ENCODE measurements at regions not wholly inside any gene's neighbourhood (a gene's known extent, or its start where the extent isn't known, plus 50 kb on each side); places are given as distances from the start of the nearest gene placed in this dataset.

DNA sequence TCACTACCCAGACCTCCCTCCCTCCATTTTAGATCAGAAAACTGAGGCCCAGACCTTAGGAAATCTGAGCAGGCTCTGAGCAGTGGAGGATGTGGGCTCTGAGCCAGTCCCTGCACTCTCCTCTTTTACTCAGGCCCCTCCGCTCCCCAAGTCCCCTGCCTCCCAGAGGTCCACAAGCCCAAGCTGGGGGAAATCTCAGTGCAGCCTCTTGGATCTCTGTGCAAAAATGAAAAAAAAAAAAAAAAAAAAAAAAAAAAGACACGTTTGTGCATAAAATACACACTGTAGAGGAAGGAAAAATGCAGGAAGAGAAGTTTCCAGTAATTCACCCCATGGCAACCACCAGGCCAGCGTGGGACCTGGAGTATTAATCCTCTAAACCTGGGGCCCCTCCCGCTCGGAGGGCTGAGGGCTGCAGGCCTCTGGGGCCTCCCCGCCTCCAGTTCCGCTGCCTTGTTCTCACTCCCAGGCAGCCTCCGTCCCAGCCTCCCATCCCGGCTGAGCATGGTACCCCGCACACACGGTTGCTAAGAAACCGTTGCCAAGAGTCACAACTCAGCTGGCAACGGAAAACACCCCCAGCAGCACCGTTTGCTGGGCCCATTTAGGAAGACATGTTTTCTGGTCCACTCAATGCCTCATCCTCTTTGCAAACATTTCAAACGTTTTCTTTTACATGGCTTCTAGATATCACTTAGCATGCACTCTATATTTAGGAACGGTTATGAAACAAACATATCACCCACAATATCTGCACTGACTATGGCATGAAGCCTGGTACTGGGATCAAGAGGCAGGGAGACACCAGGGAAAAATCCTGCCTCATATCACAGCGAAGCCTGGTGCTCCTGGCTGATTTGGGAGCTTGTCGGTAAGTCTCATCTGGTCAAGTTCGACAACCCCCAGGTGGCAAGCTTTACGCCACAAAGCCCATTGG is 227.5 kb downstream of the CTTN start:
- DNase-seq (ENCODE audit: low read depth, low spot score) = no peak

DNA sequence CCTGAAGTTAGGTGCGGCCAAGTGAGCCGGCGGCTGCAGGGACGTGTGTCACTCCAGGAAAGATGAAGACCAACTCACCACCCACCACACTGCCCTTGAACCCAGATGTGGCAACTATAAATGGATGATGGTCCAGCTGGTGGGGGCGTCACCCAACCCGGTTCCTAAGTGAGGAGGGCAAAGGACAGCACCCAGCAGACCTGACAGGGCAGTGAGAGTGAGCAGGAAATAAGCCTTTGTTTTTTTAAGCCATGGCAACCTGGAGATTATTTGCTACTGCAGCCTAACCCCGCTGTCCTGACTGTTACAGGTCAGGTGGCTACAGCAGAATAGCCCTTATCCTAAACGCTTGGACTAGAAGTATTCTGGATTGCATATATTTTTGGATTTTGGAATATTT is 228.9 kb downstream of the CTTN start:
- DNase-seq (ENCODE audit: low read depth, low spot score) = no peak

DNA sequence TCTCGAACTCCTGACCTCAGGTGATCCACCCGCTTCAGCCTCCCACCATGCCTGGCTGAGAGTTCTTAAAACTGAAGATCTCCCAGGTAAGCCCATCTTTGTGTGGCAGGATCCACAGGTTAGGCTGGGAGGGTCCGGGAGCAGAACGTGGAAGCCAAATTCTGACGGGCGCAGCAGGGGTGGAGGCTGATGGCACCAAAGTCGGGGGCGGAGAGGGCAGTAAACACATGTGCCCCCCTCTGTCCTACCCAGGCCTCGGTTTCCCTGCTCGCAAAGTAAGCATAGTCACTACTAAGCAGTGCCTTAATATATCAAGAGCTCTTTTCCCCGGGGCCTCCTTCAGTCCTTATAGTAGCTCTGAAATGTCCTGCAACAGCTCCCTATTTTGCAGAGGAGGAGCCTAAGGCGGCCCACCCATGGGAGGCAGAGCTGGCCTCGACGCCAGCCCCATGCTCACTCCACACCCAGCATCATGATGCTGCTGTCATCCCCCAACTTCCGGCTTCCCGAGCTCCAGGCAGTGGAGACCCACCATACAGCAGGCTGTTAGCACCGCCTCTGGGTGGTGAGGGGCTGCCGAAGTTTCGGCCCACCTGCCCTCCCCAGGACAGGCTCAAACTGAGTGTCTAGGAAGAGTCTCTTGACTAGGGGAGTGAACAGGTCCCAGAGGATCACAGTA is 230.0 kb downstream of the CTTN start:
- no peak for DNase-seq (ENCODE audit: low read depth, low spot score)

GRCh38 chr11:70628855-70629844 is 230.8 kb downstream of the CTTN start:
- no peak for DNase-seq (ENCODE audit: low read depth, low spot score)

GRCh38 chr11:70630068-70630467 is 231.7 kb downstream of the CTTN start:
- no peak for DNase-seq (ENCODE audit: low read depth, low spot score)

DNA sequence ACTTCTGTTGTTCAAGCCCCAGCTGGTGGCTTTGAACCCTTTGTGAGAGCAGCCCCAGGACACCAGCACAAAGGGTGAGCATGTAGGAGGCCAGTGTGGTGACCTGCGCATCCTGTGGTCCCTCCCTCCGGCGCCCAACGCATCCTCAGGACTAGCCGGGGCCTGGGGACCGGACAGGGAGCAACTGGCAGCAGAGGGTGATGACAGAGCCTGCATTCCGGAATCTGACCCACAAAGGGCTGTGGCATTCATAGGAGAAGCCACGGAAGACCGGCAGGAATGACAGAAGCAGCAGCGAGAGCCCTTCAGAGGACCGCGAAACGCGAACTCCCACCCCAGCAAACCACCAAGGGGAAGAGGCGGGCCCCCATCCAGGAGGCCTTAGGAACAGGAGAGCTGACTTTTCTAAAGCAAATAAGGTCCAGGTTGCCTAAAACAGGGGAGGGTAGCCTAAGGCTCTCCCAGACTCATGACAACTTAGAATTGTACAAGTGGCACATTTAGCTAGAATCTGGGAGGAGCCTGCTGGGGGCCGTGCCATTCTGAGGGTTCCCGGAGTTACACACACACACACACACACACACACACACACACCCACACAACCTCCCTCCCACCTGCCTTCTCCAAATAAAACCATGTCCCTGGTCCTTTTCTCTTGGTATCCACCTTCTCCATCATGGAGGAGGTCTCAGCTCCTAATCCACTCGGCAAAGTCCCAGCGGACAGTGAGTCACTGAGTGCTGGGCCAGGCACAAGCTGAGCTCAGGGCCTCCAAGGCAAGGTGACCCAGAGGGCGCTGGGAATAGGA is 232.7 kb downstream of the CTTN start:
- DNase-seq (ENCODE audit: low read depth, low spot score) = no peak

DNA sequence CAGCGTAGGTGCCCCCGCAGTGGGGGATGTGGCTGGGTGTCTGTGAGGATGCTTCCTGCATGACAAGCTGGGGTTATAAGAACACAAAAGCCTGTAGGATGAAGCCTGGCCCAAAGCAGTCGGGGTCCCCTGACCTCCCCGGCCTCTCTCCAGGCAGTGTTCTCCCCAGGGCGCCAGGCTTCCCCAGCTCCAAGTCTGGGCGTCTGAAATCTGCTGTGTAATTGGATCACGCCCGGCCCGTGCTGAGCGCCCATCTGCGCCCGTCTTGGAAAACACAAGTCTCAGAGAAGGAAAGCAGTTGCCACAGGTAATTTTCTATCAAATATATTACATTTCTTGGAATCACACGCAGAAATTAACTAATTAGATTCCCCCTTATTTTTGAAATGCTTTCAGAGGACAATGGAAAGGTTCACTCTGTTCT is 233.3 kb downstream of the CTTN start:
- no peak for DNase-seq (ENCODE audit: low read depth, low spot score)

GRCh38 chr11:70633610-70634009 is 235.3 kb downstream of the CTTN start:
- no peak for DNase-seq (ENCODE audit: low read depth, low spot score)

GRCh38 chr11:70636659-70637058 is 238.3 kb downstream of the CTTN start:
- no peak for DNase-seq (ENCODE audit: low read depth, low spot score)

- no peak for DNase-seq (ENCODE audit: low read depth, low spot score)
Observed at GRCh38 chr11:70637186-70637800, 239.0 kb downstream of the CTTN start.

DNA sequence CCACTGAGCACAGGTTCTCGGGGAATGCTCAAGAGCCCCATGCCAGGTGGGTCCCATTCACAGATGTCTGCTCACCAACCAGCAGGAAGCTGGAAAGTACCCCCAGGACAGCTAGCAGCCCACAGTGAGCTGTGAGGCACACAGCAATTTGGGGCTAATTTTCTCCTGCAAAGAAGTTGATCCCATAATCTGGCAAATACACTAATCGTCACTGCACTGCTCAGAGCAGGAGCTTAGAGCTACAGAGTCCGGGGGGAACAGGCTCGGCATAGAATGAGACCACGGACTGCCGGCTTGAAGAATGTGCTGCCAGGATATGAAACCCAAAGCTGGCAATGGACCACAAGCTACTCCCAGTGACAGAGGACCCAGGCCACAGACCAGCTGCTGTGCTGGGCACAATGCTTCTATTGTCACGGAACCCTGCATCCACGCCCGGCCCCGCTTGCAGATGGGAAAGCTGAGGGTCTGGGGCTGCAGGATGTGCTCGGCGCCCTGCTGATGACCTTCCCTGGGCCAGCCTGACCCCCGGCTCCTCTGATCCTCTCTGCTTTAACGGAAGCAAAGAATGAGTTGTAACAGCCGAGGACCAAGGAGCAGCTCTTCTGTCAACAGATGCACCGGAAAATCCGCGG is 239.7 kb downstream of the CTTN start:
- no peak for DNase-seq (ENCODE audit: low read depth, low spot score)

DNA sequence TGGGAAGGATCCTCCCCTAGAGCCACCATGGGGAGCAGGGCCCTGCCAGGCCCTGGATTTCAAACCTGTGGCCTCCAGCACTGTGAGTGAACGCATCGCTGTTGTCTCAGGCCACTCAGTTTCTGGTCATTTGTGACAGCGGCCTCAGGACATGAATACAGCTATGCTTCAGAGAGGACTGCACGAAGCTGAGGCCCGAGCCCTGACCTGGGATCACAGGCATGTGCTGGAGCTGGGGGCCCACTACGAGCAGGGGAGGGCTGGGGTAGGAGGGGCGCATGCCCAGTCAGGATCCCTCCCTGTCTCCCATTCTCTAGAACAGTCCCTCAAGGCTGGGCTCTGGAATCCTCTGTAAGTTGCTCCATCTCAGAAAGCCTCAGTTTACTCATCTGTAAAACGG is 242.1 kb downstream of the CTTN start:
- no peak for DNase-seq (ENCODE audit: low read depth, low spot score)

DNA sequence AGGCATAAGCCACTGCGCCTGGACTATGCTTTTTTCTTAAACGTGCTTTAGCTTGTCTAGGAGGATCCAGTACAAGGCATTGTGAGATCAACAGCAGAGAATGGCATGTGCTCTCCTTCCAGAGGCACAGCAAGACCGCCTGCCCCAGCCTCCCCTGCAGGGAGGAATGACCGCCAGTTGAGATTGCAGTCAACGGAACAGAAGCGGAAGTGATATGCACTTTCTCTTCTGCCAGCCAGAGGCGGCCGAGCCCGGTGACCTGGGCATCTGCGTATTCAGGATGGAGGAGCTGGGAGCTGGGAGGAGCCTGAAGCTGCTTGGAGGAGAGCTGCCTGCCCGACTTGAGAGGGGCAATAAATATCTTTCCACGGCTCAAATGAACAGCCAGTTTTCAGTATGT is 243.0 kb downstream of the CTTN start:
- no peak for DNase-seq (ENCODE audit: low read depth, low spot score)

- DNase-seq (ENCODE audit: low read depth, low spot score) = no peak
Observed at GRCh38 chr11:70642266-70642665, 243.9 kb downstream of the CTTN start.

DNA sequence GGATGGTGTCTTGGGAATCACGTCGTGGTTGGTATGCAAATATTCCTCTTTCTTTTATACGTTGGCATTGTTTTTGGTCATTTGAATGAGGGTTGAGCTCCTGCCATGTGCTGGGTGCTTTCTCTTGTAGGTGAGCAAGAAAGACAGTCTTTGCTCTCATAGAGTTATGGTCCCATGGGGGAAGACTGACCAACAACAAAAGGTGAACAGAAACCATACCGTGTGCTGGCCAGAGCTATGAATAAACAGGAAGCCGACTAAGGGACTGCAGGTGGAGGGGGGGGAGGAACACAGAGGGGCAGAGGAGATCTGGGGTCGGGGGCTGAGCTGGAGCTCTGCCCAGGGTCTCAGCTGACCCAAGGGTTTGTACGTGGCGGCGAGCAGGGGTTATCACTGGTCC is 245.3 kb downstream of the CTTN start:
- DNase-seq (ENCODE audit: low read depth, low spot score) = no peak

DNA sequence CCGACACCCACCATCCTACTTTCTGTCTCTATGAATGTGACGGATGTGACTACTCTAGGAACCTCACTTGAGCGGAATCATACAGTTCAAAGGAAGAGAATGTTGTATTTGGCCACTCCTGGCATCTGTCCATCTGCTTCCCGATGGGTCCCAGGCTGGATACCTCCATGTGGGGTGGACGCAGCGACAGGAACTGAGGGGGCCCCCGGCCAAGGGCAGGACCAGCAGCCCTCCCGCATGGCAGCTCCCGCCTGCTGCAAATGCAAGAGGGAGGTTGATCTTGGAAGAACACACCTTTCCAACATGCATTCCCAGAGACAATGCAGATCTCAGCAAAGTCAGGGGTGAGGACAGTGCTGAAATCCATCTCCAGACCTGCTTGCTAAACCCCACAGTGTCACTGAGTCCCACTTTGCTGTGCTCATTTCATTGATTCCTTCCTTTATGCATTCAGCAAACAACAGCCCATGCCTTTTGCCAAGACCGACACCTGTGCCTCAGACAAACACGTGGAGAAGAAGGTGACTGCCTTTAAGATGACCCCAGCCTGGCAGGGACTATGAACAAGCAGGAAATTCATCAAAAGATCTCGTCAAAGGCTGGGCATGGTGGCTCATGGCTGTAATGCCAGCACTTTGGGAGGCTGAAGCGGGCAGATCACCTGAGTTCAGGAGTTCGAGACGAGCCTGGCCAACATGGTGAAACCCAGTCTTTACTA is 246.2 kb downstream of the CTTN start:
- DNase-seq (ENCODE audit: low read depth, low spot score) = no peak

- DNase-seq (ENCODE audit: low read depth, low spot score) = no peak
Observed at GRCh38 chr11:70645537-70645936, 247.2 kb downstream of the CTTN start.

GRCh38 chr11:70646272-70647049 is 248.1 kb downstream of the CTTN start:
- DNase-seq (ENCODE audit: low read depth, low spot score) = no peak
